Neuronal stem cell (in vitro differentiated cells): ENCODE measurements at regions not wholly inside any gene's neighbourhood (a gene's known extent, or its start where the extent isn't known, plus 50 kb on each side); places are given as distances from the start of the nearest gene placed in this dataset.
A peak's percentile ranks its signal among the peaks of the same experiment; 100 is the strongest.

Experiments used
- DNase-seq: peaks from one replicate; pipeline ENCODE4 v3.0.0-alpha.2; 2013; ENCODE audit warnings: low spot score
- H2AFZ ChIP-seq: one replicate; pipeline ENCODE4 v1.6.1; 2013; ENCODE audit warnings: mild to moderate bottlenecking, low read length, inconsistent platforms
- H2AK5ac ChIP-seq: 2 replicates; pipeline ENCODE4 v1.6.1; 2013; ENCODE audit warnings: low read depth, mild to moderate bottlenecking, inconsistent platforms, low read length, moderate library complexity, mixed read lengths
- H2BK120ac ChIP-seq: 2 replicates; pipeline ENCODE4 v1.6.1; 2013; ENCODE audit warnings: low read depth, mild to moderate bottlenecking, inconsistent platforms, low read length, moderate library complexity, mixed read lengths
- H2BK12ac ChIP-seq: one replicate; pipeline ENCODE4 v1.6.1; 2013; ENCODE audit warnings: low read length, inconsistent platforms
- H2BK15ac ChIP-seq: 2 replicates; pipeline ENCODE4 v1.6.1; 2013; ENCODE audit warnings: mild to moderate bottlenecking, low read length, inconsistent platforms, mixed read lengths
- H2BK5ac ChIP-seq: one replicate; pipeline ENCODE4 v1.6.1; 2013; ENCODE audit warnings: inconsistent platforms, mild to moderate bottlenecking, low read length, moderate library complexity
- H3K14ac ChIP-seq: one replicate; pipeline ENCODE4 v1.6.1; 2013; ENCODE audit warnings: low read length, inconsistent platforms
- H3K18ac ChIP-seq: 2 replicates; pipeline ENCODE4 v1.6.1; 2013; ENCODE audit warnings: low read length, inconsistent platforms
- H3K23ac ChIP-seq: 2 replicates; pipeline ENCODE4 v1.6.1; 2013; ENCODE audit warnings: low read depth, mild to moderate bottlenecking, mixed read lengths, low read length, inconsistent platforms; ENCODE audit not compliant: poor library complexity
- H3K27ac ChIP-seq: replicated peaks from 3 replicates; pipeline ENCODE4 v1.5.1; 2013; ENCODE audit warnings: low read length, inconsistent platforms
- H3K27me3 ChIP-seq, 3 experiments: 2 replicates each; pipeline ENCODE4 v1.6.1; 2013; ENCODE audit warnings: low read length in 3 of 3, mild to moderate bottlenecking in 2 of 3, inconsistent platforms in 1 of 3, low read depth in 1 of 3, mixed read lengths in 1 of 3, moderate library complexity in 1 of 3; ENCODE audit not compliant: control insufficient read depth in 3 of 3, insufficient read depth in 3 of 3
- H3K36me3 ChIP-seq, 2 donors: replicated peaks in 1 of 2; 2 replicates each; pipeline ENCODE4 v1.6.1; 2013; ENCODE audit warnings: low read length in 2 of 2; ENCODE audit not compliant: control insufficient read depth in 2 of 2, insufficient read depth in 2 of 2
- H3K4ac ChIP-seq: 2 replicates; pipeline ENCODE4 v1.6.1; 2013; ENCODE audit warnings: inconsistent platforms, mild to moderate bottlenecking, low read length, moderate library complexity
- H3K4me1 ChIP-seq, 2 donors: 1 replicate in 1 of 2; 2 replicates in 1 of 2; pipeline ENCODE4 v1.6.1; 2013; ENCODE audit warnings: low read length in 2 of 2, low read depth in 1 of 2; ENCODE audit not compliant: control insufficient read depth in 2 of 2, insufficient read depth in 1 of 2
- H3K4me2 ChIP-seq: one replicate; pipeline ENCODE4 v1.6.1; 2013; ENCODE audit warnings: mild to moderate bottlenecking, low read length, inconsistent platforms; ENCODE audit not compliant: insufficient read depth, poor library complexity, severe bottlenecking
- H3K4me3 ChIP-seq, 2 donors: 2 replicates each; pipeline ENCODE4 v1.5.1; 2013; ENCODE audit warnings: low read length in 2 of 2, mild to moderate bottlenecking in 2 of 2, inconsistent platforms in 1 of 2, moderate library complexity in 1 of 2
- H3K79me1 ChIP-seq: one replicate; pipeline ENCODE4 v1.6.1; 2013; ENCODE audit warnings: low read depth, mild to moderate bottlenecking, inconsistent platforms, low read length, moderate library complexity
- H3K9ac ChIP-seq: one replicate; pipeline ENCODE4 v1.6.1; 2013; ENCODE audit warnings: mild to moderate bottlenecking, low read depth, low read length, inconsistent platforms; ENCODE audit not compliant: poor library complexity
- H3K9me3 ChIP-seq, 2 donors: replicated peaks in 1 of 2; 2 replicates each; pipeline versions ENCODE3 to v1.6.1; 2013; ENCODE audit warnings: low read length in 2 of 2, mild to moderate bottlenecking in 2 of 2, inconsistent platforms in 1 of 2, low read depth in 1 of 2, mixed read lengths in 1 of 2, moderate library complexity in 1 of 2; ENCODE audit not compliant: control insufficient read depth in 2 of 2, insufficient read depth in 1 of 2
- H4K8ac ChIP-seq: one replicate; pipeline ENCODE4 v1.6.1; 2013; ENCODE audit warnings: low read depth, mild to moderate bottlenecking, inconsistent platforms, low read length, moderate library complexity
- H4K91ac ChIP-seq: one replicate; pipeline ENCODE4 v1.6.1; 2013; ENCODE audit warnings: low read length, low read depth, mild to moderate bottlenecking, inconsistent platforms; ENCODE audit not compliant: poor library complexity
- WGBS, 2 donors: extraction: QIAGEN DNeasy Blood & Tissue Kit; methylation state at CpG; one replicate each; pipeline ENCODE4 v1.1.7; 2013; ENCODE audit warnings: missing lambda C conversion rate in 2 of 2, mixed read lengths in 1 of 2; ENCODE audit not compliant: insufficient read length in 2 of 2, insufficient replicate concordance in 1 of 2; ENCODE audit errors: extremely low coverage in 2 of 2; 5-methylcytosine and 5-hydroxymethylcytosine counted together

GRCh38 chr4:53895137-53895536 lies 169.3 kb downstream of the CHIC2 start:
- Histone ChIP-seq H2BK5ac (no peak overlapping the region), H2AK5ac (no peak overlapping the region), H2AFZ (no peak overlapping the region), H2BK12ac (no peak overlapping the region), H3K18ac (no peak overlapping the region), H3K36me3 (no peaks in the 10 kb centered on the region), H4K91ac (no peak overlapping the region), H3K9me3 (no peaks in the 10 kb centered on the region), H3K4me1 (no peaks in the 10 kb centered on the region), H2BK15ac (no peak overlapping the region), H3K27me3 (no peaks in the 10 kb centered on the region), H3K4me2 (no peak overlapping the region), H3K23ac (no peak overlapping the region), H3K9ac (no peak overlapping the region), H3K14ac (no peak overlapping the region), H3K4me3 (no peak overlapping the region), H3K4ac (no peak overlapping the region), H3K79me1 (no peaks in the 10 kb centered on the region), H4K8ac (no peak overlapping the region), H3K27ac (no peak overlapping the region), H2BK120ac (no peak overlapping the region)
- DNase-seq: no peak
- no CpG with 5 or more reads among the region's 3 CpGs for WGBS, 2 donors

DNA sequence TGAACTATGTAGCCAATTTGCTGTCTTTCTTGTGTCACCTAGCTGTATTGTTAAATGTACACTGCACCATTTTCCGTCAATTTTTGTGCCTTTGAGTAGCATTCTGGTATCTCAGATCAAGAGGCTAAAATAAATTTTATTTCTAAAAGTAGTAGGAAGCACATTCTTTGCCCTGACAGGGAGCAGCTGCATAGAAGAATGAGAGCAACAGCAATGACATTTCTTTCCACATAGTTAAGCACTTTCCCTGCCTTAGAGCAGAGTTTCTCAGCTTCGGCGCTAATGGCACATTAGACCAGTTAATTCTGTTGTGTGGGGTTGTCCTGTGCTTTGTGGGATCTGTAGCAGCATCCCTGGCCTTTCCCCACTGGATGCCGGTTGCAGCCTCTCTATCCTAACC lies 173.9 kb downstream of the CHIC2 start:
- Histone ChIP-seq H3K4me2 (no peak overlapping the region), H3K27me3 (peaks cover 0 to 4% (median 0%) of the 10 kb centered on the region in 3 experiments), H4K8ac (no peak overlapping the region), H3K4me1 (peaks cover 0 to 10% of the 10 kb centered on the region in 2 donors), H3K14ac (no peak overlapping the region), H3K4me3 (no peak overlapping the region), H3K36me3 (no peaks in the 10 kb centered on the region), H3K27ac (no peak overlapping the region), H2BK5ac (no peak overlapping the region), H2BK15ac (peak overlapping the region; percentile 11), H3K9me3 (no peaks in the 10 kb centered on the region), H2BK120ac (no peak overlapping the region), H2BK12ac (no peak overlapping the region), H2AFZ (no peak overlapping the region), H3K4ac (no peak overlapping the region), H3K18ac (no peak overlapping the region), H3K23ac (no peak overlapping the region), H2AK5ac (no peak overlapping the region), H4K91ac (no peak overlapping the region), H3K9ac (no peak overlapping the region), H3K79me1 (no peaks in the 10 kb centered on the region)
- WGBS, 2 donors: no CpG with 5 or more reads among the region's 4 CpGs
- no peak for DNase-seq

GRCh38 chr4:53889326-53890055 lies 174.9 kb downstream of the CHIC2 start:
- H3K4me1 ChIP-seq: peaks cover 0 to 11% of the 10 kb centered on the region in 2 donors
- H3K36me3 ChIP-seq: no peaks in the 10 kb centered on the region
- no peak overlapping the region for H3K9ac ChIP-seq
- H3K79me1 ChIP-seq: no peaks in the 10 kb centered on the region
- no peak overlapping the region for H3K23ac ChIP-seq
- no peak overlapping the region for H4K91ac ChIP-seq
- H2BK15ac ChIP-seq: no peak overlapping the region
- H2BK12ac ChIP-seq: no peak overlapping the region
- no peak overlapping the region for H3K14ac ChIP-seq
- WGBS, 2 donors: no CpG with 5 or more reads among the region's 6 CpGs
- H2BK5ac ChIP-seq: no peak overlapping the region
- DNase-seq: no peak
- no peak overlapping the region for H3K4ac ChIP-seq
- H2BK120ac ChIP-seq: no peak overlapping the region
- H3K4me2 ChIP-seq: no peak overlapping the region
- no peak overlapping the region for H2AFZ ChIP-seq
- H3K27ac ChIP-seq: no peak overlapping the region
- H3K27me3 ChIP-seq: peaks cover 0 to 4% (median 0%) of the 10 kb centered on the region in 3 experiments
- H4K8ac ChIP-seq: no peak overlapping the region
- no peak overlapping the region for H2AK5ac ChIP-seq
- no peak overlapping the region for H3K18ac ChIP-seq
- H3K4me3 ChIP-seq: no peak overlapping the region
- no peaks in the 10 kb centered on the region for H3K9me3 ChIP-seq

DNA sequence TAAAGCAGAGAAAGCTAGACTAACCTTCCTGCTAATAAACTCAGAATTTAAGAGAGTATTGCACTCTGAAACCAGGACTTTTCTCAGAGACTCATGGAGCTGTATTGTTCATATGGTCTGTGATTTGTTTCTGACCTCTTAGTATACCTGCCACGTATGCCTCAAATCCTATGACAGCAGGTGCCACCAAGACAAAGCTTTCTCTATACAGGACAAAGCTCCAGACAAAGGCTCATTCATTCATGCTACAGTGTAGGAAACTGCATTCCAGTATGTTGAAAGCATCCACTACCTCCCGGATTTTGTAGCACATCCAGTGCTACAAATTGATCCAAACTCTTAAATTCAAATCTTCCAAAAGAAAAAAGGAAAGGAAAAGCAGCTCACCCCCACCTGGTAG lies 178.3 kb downstream of the CHIC2 start:
- Histone ChIP-seq H3K4ac (no peak overlapping the region), H3K14ac (no peak overlapping the region), H3K4me3 (no peak overlapping the region), H3K9ac (no peak overlapping the region), H2BK120ac (no peak overlapping the region), H3K18ac (no peak overlapping the region), H3K23ac (no peak overlapping the region), H3K36me3 (no peaks in the 10 kb centered on the region), H3K4me2 (no peak overlapping the region), H4K8ac (no peak overlapping the region), H2BK15ac (no peak overlapping the region), H2BK5ac (no peak overlapping the region), H3K27me3 (peaks cover 0 to 4% (median 0%) of the 10 kb centered on the region in 3 experiments), H3K79me1 (no peaks in the 10 kb centered on the region), H3K27ac (no peak overlapping the region), H2BK12ac (no peak overlapping the region), H3K4me1 (peaks cover 0 to 11% of the 10 kb centered on the region in 2 donors), H2AK5ac (no peak overlapping the region), H4K91ac (no peak overlapping the region), H2AFZ (no peak overlapping the region), H3K9me3 (no peaks in the 10 kb centered on the region)
- DNase-seq: no peak
- no CpG with 5 or more reads among the region's 2 CpGs for WGBS, 2 donors
